HG03066 (cell line): ENCODE measurements at regions not wholly inside any gene's neighbourhood (a gene's known extent, or its start where the extent isn't known, plus 50 kb on each side); places are given as distances from the start of the nearest gene placed in this dataset.
"Not testable (repeated sequence)": the region's sequence is repeated elsewhere in the genome, so short reads cannot be mapped to it uniquely, and the experiment has no call there.

Source experiments
- ATAC-seq: cut with Tn5 transposase; IDR thresholded peaks from one replicate; pipeline ENCODE4 v1.9.1; 2021; ENCODE audit warnings: low read depth; ENCODE audit not compliant: unreplicated experiment

- ATAC-seq = no peak
Measured at GRCh38 chr2:208673631-208674030, 267.0 kb downstream of the PTH2R start.

- ATAC-seq = no peak
Measured at GRCh38 chr2:208674919-208675318, 268.3 kb downstream of the PTH2R start.

DNA sequence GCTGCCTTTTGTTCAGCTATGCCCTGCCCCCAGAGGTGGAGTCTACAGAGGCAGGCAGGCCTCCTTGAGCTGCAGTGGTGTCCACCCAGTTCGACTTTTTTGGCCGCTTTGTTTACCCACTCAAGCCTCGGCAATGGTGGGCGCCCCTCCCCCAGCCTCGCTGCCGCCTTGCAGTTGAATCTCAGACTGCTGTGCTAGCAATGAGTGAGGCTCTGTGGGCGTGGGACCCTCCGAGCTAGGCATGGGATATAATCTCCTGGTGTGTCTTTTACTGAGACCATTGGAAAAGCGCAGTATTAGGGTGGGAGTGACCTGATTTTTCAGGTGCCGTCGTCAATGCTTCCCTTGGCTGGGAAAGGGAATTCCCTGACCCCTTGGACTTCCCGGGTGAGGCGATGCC is 279.3 kb downstream of the PTH2R start:
- not testable (repeated sequence) for ATAC-seq

- no peak for ATAC-seq
Measured at GRCh38 chr2:208686665-208687064, 280.1 kb downstream of the PTH2R start.

GRCh38 chr2:208687720-208688119 is 281.1 kb downstream of the PTH2R start:
- not testable (repeated sequence) for ATAC-seq

- ATAC-seq = no peak
Measured at GRCh38 chr2:208698114-208698513, 291.5 kb downstream of the PTH2R start.

GRCh38 chr2:208708486-208708885 is 301.9 kb downstream of the PTH2R start:
- no peak for ATAC-seq

DNA sequence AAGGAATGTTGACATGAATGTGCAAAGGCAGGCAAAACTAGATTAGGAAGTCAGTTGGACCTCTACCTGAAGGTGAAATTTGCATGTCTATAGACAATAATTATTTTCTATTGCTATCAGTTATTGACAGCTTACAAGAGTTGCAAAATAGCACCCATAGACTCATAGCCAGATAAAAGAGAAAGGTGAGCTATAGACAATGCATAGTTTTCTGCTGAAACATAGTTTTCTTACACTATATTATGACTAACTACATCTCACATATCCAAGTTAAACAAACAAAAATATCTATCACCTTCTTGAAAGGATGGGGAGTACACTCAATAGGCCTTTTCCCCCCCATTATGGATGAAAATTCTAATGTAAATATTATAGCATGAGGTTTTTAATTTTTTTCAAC is 305.0 kb downstream of the PTH2R start:
- no peak for ATAC-seq

DNA sequence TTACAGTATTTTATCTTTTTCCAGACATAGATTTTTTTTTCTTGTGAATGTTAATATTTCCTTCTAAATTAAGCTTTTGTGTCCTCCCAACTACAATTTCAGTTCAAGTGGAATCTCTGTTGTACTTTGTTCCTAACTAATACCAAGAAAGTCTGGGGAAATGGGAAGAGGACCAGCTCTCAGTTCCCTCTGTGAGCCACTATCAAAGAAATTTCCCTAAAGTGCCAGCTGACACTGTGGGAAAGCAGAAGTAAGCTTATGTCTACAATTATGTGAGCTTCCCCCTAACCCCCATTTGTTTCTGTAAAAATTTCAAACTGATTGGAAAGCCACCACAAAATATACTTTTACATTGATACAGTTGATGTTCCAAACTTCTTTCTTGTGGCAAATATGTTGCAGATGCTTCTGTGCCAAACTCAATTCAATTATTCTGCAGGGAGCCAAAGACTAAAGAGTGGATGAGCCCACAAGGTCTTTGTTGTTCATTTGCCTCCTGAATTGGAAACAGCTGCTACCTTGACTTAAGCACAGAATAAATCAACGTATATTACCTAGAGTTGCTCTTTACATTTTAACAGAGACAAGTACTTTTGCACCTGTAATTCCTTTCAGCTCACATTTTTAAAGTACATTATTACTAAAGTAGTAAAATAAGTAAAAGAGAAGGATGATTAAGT is 306.6 kb downstream of the PTH2R start:
- no peak for ATAC-seq

GRCh38 chr2:208718828-208719227 is 312.2 kb downstream of the PTH2R start:
- ATAC-seq = no peak

- no peak for ATAC-seq
Measured at GRCh38 chr2:208722731-208723130, 316.1 kb downstream of the PTH2R start.

DNA sequence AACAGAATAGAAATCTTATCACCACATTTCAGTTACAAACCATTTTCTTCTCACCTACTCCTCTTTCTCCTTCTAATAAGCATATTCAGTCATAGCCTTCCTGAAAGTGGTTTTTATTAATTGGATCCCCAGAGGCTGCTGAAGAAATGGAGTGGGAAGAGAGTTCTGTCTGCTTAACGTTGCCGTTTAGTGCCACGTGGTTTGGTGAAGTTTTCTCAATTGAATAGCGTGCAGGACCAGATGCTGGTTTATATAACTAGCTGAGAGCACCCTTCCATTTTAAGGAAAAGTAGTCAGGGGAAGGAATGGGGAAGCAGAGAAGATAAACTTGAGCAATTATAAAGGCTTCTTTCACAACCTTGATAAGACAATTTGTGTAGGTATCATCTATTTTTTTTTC is 318.7 kb downstream of the PTH2R start:
- no peak for ATAC-seq

DNA sequence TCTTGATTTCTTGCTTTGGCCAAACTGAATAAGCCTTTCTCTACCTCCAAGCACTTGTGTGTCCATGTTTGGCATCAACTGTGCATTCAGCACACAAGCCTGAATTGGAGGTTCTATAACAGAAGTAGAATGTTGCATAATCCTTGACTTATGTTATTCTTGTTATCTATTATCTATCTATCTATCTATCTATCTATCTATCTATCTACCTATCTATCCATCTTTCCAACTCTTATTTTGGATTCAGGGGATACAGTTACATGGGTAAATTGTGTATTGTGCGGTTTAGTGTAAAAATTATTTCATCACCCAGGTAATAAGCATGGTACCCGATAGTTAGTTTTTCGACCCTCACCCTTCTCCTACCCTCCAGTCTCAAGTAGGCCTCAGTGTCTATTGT is 319.6 kb downstream of the PTH2R start:
- ATAC-seq = no peak

GRCh38 chr2:208751663-208752415 is 345.2 kb downstream of the PTH2R start:
- ATAC-seq = not testable (repeated sequence)

- ATAC-seq = no peak
Measured at GRCh38 chr2:208757364-208757763, 350.8 kb downstream of the PTH2R start.

- not testable (repeated sequence) for ATAC-seq
Measured at GRCh38 chr2:208773074-208773473, 366.5 kb downstream of the PTH2R start.

- no peak for ATAC-seq
Measured at GRCh38 chr2:208781166-208781565, 374.6 kb downstream of the PTH2R start.

GRCh38 chr2:208782097-208782496 is 375.5 kb downstream of the PTH2R start:
- ATAC-seq = no peak

GRCh38 chr2:208783184-208783583 is 376.6 kb downstream of the PTH2R start:
- ATAC-seq = no peak

DNA sequence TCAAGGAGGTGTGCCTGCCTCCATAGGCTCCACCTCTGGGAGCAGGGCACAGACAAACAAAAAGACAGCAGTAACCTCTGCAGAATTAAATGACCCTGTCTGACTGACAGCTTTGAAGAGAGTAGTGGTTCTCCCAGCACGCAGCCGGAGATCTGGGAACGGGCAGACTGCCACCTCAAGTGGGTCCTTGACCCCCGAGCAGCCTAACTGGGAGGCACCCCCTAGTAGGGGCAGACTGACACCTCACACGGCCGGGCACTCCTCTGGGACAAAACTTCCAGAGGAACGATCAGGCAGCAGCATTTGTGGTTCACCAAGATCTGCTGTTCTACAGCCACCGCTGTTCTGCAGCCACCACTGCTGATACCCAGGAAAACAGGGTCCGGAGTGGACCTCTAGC is 378.2 kb downstream of the PTH2R start:
- not testable (repeated sequence) for ATAC-seq

DNA sequence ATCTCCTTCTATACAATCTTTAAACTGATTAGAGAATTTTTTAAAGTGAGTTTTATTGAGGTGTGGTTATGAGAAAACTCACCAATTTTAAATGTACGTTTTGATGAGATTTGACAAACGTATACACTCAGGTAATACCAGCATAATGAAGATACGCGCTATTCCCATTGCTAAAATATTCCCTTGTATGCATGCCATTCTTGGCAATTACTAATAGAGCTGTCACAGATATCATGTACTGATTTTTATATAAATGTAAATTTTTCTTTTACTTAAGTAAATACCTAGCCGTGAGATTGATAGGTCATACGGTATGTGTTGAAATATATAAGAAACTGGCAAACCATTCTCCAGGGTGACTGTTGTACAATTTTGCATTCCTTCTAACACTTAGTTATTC is 384.7 kb downstream of the PTH2R start:
- no peak for ATAC-seq

DNA sequence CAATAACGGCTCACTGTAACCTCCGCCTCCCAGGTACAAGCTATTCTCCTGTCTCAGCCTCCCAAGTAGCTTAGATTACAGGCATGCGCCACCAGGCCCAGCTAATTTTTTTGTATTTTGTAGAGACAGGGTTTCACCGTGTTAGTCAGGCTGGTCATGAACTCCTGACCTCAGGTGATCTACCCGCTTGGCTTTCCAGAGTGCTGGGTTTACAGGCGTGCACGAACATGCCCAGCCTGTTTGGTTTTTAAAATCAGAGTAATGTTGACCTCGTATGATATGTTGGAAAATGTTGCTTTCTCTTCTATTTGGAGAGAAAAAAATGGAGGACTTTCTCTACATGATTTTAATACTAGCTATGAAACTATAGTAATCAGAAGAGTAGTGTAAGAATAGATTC is 386.2 kb downstream of the PTH2R start:
- ATAC-seq = no peak
